Liver (tissue), 8 donors: ENCODE measurements at regions not wholly inside any gene's neighbourhood (a gene's known extent, or its start where the extent isn't known, plus 50 kb on each side); places are given as distances from the start of the nearest gene placed in this dataset.

Experiments
- DNase-seq: peaks from one replicate; pipeline ENCODE4 v3.0.0-alpha.2; 2017; ENCODE audit warnings: low spot score
- H3K27ac ChIP-seq, 2 donors: one replicate each; pipeline ENCODE4 v1.7.0; 2013; ENCODE audit warnings: inconsistent platforms in 2 of 2, low read length in 2 of 2, control low read depth in 1 of 2, low read depth in 1 of 2, mild to moderate bottlenecking in 1 of 2
- H3K27me3 ChIP-seq, 4 donors: one replicate each; pipeline versions ENCODE4 v1.6.1 to v1.7.0; 2013; ENCODE audit warnings: low read length in 3 of 4, inconsistent platforms in 1 of 4, mild to moderate bottlenecking in 1 of 4, moderate library complexity in 1 of 4; ENCODE audit not compliant: control insufficient read depth in 4 of 4, insufficient read depth in 4 of 4
- H3K36me3 ChIP-seq, 4 donors: one replicate each; pipeline versions ENCODE4 v1.6.1 to v1.7.0; 2013; ENCODE audit warnings: low read length in 3 of 4, mild to moderate bottlenecking in 3 of 4, low read depth in 1 of 4, moderate library complexity in 1 of 4; ENCODE audit not compliant: control insufficient read depth in 4 of 4, insufficient read depth in 3 of 4
- H3K4me1 ChIP-seq, 4 donors: one replicate each; pipeline versions ENCODE4 v1.6.1 to v1.7.0; 2013; ENCODE audit warnings: low read length in 3 of 4, mild to moderate bottlenecking in 3 of 4, moderate library complexity in 1 of 4; ENCODE audit not compliant: control insufficient read depth in 4 of 4, insufficient read depth in 4 of 4
- H3K4me3 ChIP-seq, 3 donors: one replicate each; pipeline versions ENCODE4 v1.6.1 to v1.7.0; 2013; ENCODE audit warnings: low read length in 3 of 3, control low read depth in 1 of 3, low read depth in 1 of 3, mild to moderate bottlenecking in 1 of 3
- H3K9ac ChIP-seq, 2 donors: one replicate each; pipeline ENCODE4 v1.7.0; 2013; ENCODE audit warnings: low read length in 2 of 2, mild to moderate bottlenecking in 2 of 2, moderate library complexity in 2 of 2, control low read depth in 1 of 2, low read depth in 1 of 2
- H3K9me3 ChIP-seq, 4 donors: one replicate each; pipeline versions ENCODE4 v1.6.1 to v1.7.0; 2013; ENCODE audit warnings: low read length in 3 of 4; ENCODE audit not compliant: control insufficient read depth in 4 of 4
- EGR1 ChIP-seq, 2 donors: IDR thresholded peaks; 2 replicates each; pipeline ENCODE4 v1.6.1; 2016 to 2018; ENCODE audit warnings: antibody characterized with exemption in 2 of 2, low read depth in 2 of 2
- FOXA1 ChIP-seq: IDR thresholded peaks from 2 replicates; pipeline ENCODE4 v1.6.1; 2016; ENCODE audit warnings: antibody characterized with exemption
- FOXA2 ChIP-seq: IDR thresholded peaks from 2 replicates; pipeline ENCODE4 v1.6.1; 2016; ENCODE audit warnings: antibody characterized with exemption
- GABPA ChIP-seq, 2 donors: IDR thresholded peaks in 1 of 2; conservative IDR thresholded peaks in 1 of 2; 2 replicates each; pipeline ENCODE4 v1.6.1; 2016; ENCODE audit warnings: antibody characterized with exemption in 2 of 2, mild to moderate bottlenecking in 1 of 2, moderate library complexity in 1 of 2
- HNF4A ChIP-seq, 2 donors: conservative IDR thresholded peaks; 2 replicates each; pipeline ENCODE4 v1.6.1; 2016; ENCODE audit warnings: antibody characterized with exemption in 2 of 2, mild to moderate bottlenecking in 2 of 2
- HNF4G ChIP-seq: IDR thresholded peaks from 2 replicates; pipeline ENCODE4 v1.6.1; 2016; ENCODE audit warnings: antibody characterized with exemption
- JUND ChIP-seq, 2 donors: IDR thresholded peaks; 2 replicates each; pipeline ENCODE4 v1.6.1; 2016; ENCODE audit warnings: antibody characterized with exemption in 2 of 2
- NR2F2 ChIP-seq: IDR thresholded peaks from 2 replicates; pipeline ENCODE4 v1.6.1; 2016; ENCODE audit warnings: antibody characterized with exemption
- RAD21 ChIP-seq, 2 donors: IDR thresholded peaks; 2 replicates each; pipeline ENCODE4 v1.6.1; 2016; ENCODE audit warnings: antibody characterized with exemption in 2 of 2, mild to moderate bottlenecking in 2 of 2
- RXRA ChIP-seq, 2 donors: IDR thresholded peaks; 2 replicates each; pipeline ENCODE4 v1.6.1; 2017 to 2018; ENCODE audit warnings: antibody characterized with exemption in 2 of 2, mild to moderate bottlenecking in 1 of 2
- SP1 ChIP-seq: IDR thresholded peaks from 2 replicates; pipeline ENCODE4 v1.6.1; 2018; ENCODE audit warnings: antibody characterized with exemption, mild to moderate bottlenecking
- TAF1 ChIP-seq: conservative IDR thresholded peaks from 2 replicates; pipeline ENCODE4 v1.6.1; 2016; ENCODE audit warnings: antibody characterized with exemption, mild to moderate bottlenecking
- YY1 ChIP-seq: IDR thresholded peaks from 2 replicates; pipeline ENCODE4 v1.6.1; 2016; ENCODE audit warnings: antibody characterized with exemption, mild to moderate bottlenecking
- WGBS: extraction: QIAGEN DNeasy Blood & Tissue Kit; methylation state at CpG from one replicate; pipeline ENCODE4 v1.1.7; 2013; 5-methylcytosine and 5-hydroxymethylcytosine counted together
- TF ChIP-seq, protein P1 (sequence below): fragments of 150-350 bp; IDR thresholded peaks from 2 replicates; pipeline ENCODE4 v1.5.1; 2017; ENCODE audit warnings: improper control_type of control experiment, low read depth, low read length; ENCODE audit not compliant: missing input control
- TF ChIP-seq, protein P2 (sequence below): IDR thresholded peaks from 2 replicates; pipeline ENCODE4 v1.6.1; 2016; ENCODE audit warnings: antibody characterized with exemption
- TF ChIP-seq, protein P3 (sequence below): IDR thresholded peaks from 2 replicates; pipeline ENCODE4 v1.6.1; 2016; ENCODE audit warnings: antibody characterized with exemption
- TF ChIP-seq, protein P4 (sequence below): IDR thresholded peaks from 2 replicates; pipeline ENCODE4 v1.6.1; 2016; ENCODE audit warnings: antibody characterized with exemption, mild to moderate bottlenecking
- TF ChIP-seq, protein P5 (sequence below): IDR thresholded peaks from 2 replicates; pipeline ENCODE4 v1.6.1; 2016; ENCODE audit warnings: antibody characterized with exemption
- donor health status: healthy.
- donor health status: healthy.
- donor health status: healthy.
- donor health status: healthy.
- donor health status: healthy.

DNA sequence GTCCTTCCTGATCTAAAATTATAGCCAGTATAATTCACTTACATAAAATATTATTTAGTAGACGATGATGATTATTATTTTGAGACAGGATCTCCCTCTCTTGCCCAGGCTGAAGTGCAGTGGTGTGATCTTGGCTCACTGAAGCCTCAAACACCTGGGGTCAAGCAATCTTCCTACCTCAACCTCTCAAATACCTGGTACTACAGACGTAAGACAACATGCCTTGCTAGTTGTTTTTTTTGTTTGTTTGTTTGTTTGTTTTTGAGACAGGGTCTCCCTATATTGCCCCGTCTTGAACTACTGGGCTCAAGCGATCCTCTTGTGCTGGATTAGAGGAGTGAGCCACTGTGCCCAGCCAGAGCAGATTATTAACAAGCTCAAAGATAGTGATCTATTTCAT, 399.1 kb upstream of the ZNF804A start:
- H3K36me3 ChIP-seq = no peaks in the 10 kb centered on the region
- no peaks in the 10 kb centered on the region for H3K27me3 ChIP-seq
- WGBS = 89% methylated on average over 4 of the region's 4 CpGs
- H3K4me3 ChIP-seq = no peak overlapping the region
- H3K9ac ChIP-seq = no peak overlapping the region
- H3K9me3 ChIP-seq = no peaks in the 10 kb centered on the region
- DNase-seq = no peak
- H3K4me1 ChIP-seq = no peaks in the 10 kb centered on the region
- no peak for TF ChIP-seq FOXA1
- TF ChIP-seq, protein P1, sequence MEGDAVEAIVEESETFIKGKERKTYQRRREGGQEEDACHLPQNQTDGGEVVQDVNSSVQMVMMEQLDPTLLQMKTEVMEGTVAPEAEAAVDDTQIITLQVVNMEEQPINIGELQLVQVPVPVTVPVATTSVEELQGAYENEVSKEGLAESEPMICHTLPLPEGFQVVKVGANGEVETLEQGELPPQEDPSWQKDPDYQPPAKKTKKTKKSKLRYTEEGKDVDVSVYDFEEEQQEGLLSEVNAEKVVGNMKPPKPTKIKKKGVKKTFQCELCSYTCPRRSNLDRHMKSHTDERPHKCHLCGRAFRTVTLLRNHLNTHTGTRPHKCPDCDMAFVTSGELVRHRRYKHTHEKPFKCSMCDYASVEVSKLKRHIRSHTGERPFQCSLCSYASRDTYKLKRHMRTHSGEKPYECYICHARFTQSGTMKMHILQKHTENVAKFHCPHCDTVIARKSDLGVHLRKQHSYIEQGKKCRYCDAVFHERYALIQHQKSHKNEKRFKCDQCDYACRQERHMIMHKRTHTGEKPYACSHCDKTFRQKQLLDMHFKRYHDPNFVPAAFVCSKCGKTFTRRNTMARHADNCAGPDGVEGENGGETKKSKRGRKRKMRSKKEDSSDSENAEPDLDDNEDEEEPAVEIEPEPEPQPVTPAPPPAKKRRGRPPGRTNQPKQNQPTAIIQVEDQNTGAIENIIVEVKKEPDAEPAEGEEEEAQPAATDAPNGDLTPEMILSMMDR = no peak
- TF ChIP-seq, protein P2, sequence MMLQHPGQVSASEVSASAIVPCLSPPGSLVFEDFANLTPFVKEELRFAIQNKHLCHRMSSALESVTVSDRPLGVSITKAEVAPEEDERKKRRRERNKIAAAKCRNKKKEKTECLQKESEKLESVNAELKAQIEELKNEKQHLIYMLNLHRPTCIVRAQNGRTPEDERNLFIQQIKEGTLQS = no peak
- TF ChIP-seq JUND (IDR thresholded peaks at IDR 0.05) = no peak
- no peak for TF ChIP-seq SP1
- no peak for TF ChIP-seq FOXA2
- TF ChIP-seq EGR1 (IDR thresholded peaks at IDR 0.05; ENCODE audit: low read depth in 2 of 2) = no peak
- no peak for TF ChIP-seq RXRA (IDR thresholded peaks at IDR 0.05)
- no peak for TF ChIP-seq HNF4G
- TF ChIP-seq NR2F2 = no peak
- TF ChIP-seq HNF4A (conservative IDR thresholded peaks at IDR 0.05) = no peak
- no peak for TF ChIP-seq GABPA (IDR thresholded peaks at IDR 0.05 in 1 of 2, conservative IDR thresholded peaks at IDR 0.05 in 1 of 2)
- no peak for TF ChIP-seq TAF1
- TF ChIP-seq, protein P3, sequence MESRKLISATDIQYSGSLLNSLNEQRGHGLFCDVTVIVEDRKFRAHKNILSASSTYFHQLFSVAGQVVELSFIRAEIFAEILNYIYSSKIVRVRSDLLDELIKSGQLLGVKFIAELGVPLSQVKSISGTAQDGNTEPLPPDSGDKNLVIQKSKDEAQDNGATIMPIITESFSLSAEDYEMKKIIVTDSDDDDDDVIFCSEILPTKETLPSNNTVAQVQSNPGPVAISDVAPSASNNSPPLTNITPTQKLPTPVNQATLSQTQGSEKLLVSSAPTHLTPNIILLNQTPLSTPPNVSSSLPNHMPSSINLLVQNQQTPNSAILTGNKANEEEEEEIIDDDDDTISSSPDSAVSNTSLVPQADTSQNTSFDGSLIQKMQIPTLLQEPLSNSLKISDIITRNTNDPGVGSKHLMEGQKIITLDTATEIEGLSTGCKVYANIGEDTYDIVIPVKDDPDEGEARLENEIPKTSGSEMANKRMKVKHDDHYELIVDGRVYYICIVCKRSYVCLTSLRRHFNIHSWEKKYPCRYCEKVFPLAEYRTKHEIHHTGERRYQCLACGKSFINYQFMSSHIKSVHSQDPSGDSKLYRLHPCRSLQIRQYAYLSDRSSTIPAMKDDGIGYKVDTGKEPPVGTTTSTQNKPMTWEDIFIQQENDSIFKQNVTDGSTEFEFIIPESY = no peak
- TF ChIP-seq YY1 = no peak
- TF ChIP-seq, protein P4, sequence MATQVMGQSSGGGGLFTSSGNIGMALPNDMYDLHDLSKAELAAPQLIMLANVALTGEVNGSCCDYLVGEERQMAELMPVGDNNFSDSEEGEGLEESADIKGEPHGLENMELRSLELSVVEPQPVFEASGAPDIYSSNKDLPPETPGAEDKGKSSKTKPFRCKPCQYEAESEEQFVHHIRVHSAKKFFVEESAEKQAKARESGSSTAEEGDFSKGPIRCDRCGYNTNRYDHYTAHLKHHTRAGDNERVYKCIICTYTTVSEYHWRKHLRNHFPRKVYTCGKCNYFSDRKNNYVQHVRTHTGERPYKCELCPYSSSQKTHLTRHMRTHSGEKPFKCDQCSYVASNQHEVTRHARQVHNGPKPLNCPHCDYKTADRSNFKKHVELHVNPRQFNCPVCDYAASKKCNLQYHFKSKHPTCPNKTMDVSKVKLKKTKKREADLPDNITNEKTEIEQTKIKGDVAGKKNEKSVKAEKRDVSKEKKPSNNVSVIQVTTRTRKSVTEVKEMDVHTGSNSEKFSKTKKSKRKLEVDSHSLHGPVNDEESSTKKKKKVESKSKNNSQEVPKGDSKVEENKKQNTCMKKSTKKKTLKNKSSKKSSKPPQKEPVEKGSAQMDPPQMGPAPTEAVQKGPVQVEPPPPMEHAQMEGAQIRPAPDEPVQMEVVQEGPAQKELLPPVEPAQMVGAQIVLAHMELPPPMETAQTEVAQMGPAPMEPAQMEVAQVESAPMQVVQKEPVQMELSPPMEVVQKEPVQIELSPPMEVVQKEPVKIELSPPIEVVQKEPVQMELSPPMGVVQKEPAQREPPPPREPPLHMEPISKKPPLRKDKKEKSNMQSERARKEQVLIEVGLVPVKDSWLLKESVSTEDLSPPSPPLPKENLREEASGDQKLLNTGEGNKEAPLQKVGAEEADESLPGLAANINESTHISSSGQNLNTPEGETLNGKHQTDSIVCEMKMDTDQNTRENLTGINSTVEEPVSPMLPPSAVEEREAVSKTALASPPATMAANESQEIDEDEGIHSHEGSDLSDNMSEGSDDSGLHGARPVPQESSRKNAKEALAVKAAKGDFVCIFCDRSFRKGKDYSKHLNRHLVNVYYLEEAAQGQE = no peak
- TF ChIP-seq, protein P5, sequence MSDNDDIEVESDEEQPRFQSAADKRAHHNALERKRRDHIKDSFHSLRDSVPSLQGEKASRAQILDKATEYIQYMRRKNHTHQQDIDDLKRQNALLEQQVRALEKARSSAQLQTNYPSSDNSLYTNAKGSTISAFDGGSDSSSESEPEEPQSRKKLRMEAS = no peak
- no peak for TF ChIP-seq RAD21 (IDR thresholded peaks at IDR 0.05)
- no peak overlapping the region for H3K27ac ChIP-seq
